ENCODE measurements at regions not wholly inside any gene's neighbourhood (a gene's known extent, or its start where the extent isn't known, plus 50 kb on each side); places are given as distances from the start of the nearest gene placed in this dataset.

DNA sequence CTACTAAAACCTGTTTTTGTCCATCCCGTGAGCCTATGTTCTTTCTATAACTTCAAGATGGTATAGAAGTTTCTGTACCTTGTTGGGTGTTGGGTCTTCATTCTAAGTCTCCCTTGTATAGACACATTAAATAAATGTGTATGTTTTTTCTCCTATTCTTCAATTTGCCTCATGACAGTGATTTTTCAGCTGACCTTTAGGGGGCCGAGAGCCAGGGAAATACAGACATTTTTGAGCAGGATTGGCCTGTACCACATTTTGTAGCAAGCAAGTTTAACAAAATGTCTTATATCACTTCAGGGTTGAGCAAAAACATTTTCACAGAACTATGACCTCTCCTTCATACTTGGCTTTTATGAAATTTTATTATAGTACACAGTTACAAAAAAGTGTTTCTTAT lies 495.4 kb upstream of the CDH7 start:
- TF ChIP-seq, protein P1, sequence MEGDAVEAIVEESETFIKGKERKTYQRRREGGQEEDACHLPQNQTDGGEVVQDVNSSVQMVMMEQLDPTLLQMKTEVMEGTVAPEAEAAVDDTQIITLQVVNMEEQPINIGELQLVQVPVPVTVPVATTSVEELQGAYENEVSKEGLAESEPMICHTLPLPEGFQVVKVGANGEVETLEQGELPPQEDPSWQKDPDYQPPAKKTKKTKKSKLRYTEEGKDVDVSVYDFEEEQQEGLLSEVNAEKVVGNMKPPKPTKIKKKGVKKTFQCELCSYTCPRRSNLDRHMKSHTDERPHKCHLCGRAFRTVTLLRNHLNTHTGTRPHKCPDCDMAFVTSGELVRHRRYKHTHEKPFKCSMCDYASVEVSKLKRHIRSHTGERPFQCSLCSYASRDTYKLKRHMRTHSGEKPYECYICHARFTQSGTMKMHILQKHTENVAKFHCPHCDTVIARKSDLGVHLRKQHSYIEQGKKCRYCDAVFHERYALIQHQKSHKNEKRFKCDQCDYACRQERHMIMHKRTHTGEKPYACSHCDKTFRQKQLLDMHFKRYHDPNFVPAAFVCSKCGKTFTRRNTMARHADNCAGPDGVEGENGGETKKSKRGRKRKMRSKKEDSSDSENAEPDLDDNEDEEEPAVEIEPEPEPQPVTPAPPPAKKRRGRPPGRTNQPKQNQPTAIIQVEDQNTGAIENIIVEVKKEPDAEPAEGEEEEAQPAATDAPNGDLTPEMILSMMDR (IDR thresholded peaks at IDR 0.05; ENCODE audit: insufficient read depth, low read length, poor library complexity, severe bottlenecking) = no peak
- no peak for TF ChIP-seq EZH2phosphoT487 (conservative IDR thresholded peaks at IDR 0.05; ENCODE audit: low read length)

Data from SU-DHL-6 (cell line).